GM21390 (cell line): ENCODE measurements at regions not wholly inside any gene's neighbourhood (a gene's known extent, or its start where the extent isn't known, plus 50 kb on each side); places are given as distances from the start of the nearest gene placed in this dataset.

Experiments used
- ATAC-seq: cut with Tn5 transposase; IDR thresholded peaks from one replicate; pipeline ENCODE4 v1.9.1; 2021; ENCODE audit not compliant: unreplicated experiment

DNA sequence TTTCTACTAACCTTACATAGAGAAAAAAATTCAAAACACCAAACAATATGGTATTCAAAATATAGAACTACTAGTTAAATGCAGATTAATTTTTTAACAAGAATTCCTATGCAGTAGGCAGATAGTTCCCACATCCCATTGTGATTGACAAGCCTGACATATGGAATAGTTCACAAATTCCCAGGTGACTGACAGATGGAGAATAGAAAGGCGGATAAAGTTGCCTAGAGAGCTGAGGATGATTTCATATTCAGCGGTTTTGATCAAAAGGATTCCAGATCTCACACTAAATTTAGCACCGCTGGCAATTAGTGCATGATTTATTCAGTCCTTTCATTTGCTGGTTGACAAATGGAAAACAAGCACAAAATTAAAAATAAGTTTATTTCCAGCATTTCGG lies 733.7 kb upstream of the POU3F3 start:
- ATAC-seq = no peak

DNA sequence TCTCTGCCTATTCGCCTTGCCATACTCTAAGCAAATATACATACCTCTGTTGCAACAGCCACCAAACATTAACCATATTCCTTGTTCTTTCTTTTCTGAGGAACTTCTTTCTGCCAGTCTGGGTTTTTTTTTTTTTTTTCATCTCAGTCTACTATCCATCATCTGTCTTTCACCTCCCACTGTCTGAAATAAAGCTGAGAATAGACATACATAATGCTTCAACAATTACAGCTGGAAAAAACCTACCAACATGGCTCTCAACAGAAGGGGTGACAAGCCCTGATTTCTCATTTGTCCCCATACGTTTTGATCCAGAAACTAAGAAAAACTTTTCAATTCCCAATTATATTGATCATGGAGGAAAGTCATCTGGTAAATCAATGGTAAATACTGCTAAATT lies 728.8 kb upstream of the POU3F3 start:
- ATAC-seq = no peak

DNA sequence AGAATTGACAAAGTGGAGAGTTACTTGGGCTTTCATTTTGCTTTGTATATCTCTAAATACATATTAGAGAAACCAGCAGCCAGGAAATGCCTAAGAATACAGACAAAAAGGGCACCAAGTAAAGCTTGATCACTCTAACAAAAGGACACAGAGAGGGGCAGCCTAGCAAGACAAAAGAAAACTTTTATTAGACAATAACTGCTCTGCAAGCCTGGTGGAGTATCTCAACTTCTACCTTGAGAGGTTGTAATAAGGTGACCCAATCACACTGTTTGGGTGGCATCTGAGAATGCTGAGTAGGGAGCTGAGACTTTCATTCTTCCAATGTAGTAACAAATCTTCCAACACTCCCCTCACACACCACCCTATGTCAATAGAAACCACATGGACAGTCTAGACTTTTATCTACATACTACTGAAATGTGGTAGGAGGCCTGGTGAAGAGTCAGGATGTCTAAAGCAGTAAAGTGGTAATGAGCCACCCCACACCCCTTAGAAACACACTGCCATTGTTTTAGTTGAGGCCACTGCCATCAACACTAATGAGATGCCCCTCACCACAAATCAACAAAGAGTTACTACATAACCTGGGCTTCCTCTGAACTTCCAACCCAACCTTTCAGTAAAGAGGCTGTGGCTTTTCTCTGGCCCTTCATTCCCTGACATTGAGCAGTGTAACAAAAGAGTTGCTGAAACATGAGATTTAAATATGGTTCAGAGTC lies 726.7 kb upstream of the POU3F3 start:
- ATAC-seq = no peak

DNA sequence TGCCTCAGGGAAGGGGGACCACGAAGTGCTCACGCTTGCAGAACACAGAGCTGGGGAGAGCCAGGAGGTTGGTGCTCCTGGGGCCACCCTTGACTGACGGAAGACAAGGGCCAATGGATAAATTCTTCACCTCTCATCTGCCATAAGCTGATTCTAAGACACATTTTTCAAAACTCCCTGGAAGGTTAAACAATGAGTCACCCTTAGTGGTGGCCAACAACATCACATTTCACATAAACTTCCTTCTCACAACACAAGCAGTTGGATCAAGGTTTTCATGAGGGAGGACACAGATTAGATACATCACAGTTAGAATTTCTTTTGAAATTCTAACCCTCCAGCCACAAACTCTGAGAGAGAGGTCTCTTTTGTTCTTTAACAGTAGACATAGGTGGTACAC lies 713.6 kb upstream of the POU3F3 start:
- no peak for ATAC-seq

DNA sequence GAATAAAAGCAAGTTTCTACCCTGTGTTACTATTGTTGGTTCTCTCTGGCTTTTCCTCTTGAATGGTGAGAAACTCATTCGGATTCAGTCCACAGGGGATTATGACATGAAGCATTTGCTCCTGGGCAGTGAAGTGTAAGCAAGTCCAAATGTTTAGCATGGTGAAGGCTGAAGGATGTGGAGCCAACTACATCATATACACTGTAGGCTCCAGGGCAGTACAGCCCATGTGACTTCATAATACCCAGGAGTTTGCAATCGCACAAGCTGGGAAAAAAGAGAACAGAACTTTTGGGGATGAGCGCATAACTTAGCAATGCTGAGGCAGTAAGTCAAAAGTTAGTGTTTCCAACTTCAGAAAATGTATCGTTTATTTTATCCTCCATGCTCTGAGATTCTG lies 695.7 kb upstream of the POU3F3 start:
- no peak for ATAC-seq

DNA sequence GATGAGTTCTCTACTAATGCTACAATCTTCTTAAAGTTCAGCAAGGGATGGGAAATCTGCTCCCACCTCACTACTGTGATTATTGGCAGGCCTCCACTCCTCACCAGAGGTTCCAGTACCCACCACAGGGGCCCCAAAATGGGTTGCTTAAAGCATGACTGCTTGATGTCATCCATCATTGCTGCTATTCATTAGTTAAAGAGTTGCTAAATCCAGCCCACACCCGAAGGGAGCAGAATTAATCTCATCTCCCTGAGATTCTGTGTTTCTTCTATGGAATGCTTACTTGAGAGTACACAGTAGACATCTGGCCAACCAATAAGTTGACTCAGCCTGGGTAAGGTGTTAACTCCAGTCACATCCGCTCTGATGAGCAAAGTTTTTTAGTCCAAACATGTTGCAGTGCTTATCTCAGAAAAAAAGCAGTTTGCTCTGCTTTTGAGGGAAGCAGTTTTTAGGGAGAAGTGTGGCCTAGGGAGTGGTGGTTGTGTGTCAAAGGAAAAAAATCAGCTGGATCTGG lies 690.2 kb upstream of the POU3F3 start:
- ATAC-seq = no peak

DNA sequence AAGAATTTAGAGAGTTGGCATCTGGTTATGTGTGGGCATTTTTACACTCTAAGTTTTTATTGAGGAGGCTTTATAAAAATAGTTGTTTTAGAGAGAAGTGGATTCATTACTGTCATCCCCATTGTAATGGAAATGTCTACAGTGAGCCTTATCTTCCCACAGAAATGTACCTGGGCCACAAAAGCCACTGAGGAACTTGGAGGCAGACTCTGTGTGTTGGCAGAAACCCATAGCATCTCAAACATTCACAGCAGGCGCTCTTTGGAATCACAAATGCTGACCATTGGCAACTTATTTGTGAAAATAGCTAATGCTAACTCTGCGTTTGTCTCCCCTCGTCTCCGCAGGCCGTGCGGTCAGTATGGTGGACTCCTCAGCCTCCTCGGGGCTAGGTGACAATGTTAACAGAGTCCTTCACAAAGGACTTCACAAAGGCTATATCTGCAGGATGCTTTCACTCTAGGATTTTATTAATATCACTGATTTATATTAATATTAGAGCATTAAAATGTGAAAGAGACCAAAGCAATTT lies 689.1 kb upstream of the POU3F3 start:
- no peak for ATAC-seq

DNA sequence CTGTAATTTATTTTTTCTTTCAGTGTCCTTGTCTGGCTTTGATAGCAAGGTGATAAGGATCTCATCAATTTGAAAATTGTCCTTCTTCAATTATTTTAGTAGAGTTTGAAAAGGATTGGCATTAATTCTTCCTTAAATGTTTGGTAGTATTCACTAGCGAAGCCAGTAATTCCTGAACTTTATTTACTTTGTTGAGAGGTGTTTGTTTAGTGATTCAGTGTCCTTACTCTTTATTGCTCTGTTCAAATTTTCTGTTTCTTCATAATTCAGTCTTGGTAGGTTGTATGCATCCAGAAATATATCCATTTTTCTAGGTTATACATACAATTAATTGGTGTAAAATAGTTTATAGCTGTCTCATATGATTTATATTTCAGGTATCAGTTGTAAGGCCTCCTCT lies 676.7 kb upstream of the POU3F3 start:
- no peak for ATAC-seq

DNA sequence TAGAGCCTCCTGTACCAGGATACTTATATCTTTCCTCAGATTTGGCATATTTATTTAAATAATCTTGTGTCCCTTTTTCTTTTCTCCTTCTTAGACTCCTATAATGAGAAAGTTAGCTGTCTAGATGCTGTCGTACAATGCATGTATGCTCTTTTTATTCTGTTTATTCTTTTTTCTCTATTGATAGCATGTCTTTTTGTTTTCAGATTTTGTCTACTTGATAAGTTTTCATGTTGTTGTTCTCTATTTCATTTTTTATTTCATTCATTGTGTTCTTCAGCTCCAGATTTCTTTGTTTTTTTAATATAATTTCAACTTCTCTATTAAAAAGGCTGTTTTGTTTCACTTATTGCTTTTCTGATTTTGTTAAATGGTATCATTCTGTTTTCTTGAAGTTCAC lies 674.3 kb upstream of the POU3F3 start:
- ATAC-seq = no peak

DNA sequence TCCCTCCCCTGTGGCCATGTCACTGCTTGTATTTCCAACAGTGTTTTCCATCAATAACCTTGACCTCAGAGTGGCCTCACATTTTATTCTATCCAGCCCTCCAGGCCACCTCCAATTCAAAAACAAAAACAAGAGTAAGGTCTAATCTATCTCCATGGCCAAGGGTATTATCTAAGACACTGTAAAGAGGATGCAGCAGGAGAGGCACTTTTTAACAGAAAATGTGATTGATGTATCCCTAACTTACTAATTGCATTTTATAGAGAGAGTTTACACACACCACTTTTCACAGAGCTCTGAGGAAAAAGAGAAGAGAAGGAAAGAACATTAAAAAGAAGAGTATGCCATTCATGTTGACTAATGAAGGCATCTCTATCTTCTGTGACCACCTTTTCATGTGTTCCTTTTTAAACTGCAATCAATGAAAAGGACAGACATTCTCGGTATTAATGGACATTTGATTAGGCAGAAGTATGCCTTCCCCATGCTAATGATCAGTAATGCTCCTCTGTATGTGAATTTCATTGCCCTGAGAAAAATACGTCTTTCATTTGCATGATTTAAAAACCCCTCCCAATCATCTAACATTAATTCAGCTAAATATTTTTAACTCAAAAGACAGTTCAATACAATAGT lies 653.3 kb upstream of the POU3F3 start:
- no peak for ATAC-seq

DNA sequence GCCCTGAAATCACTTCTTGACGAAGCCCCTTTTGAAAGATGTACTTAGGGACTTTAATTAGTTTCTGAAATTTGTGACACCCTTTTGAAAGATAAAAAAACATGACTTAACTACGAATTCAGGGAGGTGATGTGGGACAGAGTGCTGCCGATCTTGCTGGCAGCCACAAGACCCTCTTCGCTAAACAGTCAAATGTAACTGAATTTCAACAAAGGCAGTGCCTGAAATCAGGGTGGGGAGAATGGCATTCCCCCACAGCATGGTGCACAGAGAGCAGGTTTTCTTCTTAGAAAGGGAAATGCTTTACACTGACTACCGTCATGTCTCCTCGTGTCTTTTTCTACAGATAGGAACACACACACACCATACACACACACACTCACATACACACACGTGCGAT lies 640.2 kb upstream of the POU3F3 start:
- ATAC-seq = no peak

DNA sequence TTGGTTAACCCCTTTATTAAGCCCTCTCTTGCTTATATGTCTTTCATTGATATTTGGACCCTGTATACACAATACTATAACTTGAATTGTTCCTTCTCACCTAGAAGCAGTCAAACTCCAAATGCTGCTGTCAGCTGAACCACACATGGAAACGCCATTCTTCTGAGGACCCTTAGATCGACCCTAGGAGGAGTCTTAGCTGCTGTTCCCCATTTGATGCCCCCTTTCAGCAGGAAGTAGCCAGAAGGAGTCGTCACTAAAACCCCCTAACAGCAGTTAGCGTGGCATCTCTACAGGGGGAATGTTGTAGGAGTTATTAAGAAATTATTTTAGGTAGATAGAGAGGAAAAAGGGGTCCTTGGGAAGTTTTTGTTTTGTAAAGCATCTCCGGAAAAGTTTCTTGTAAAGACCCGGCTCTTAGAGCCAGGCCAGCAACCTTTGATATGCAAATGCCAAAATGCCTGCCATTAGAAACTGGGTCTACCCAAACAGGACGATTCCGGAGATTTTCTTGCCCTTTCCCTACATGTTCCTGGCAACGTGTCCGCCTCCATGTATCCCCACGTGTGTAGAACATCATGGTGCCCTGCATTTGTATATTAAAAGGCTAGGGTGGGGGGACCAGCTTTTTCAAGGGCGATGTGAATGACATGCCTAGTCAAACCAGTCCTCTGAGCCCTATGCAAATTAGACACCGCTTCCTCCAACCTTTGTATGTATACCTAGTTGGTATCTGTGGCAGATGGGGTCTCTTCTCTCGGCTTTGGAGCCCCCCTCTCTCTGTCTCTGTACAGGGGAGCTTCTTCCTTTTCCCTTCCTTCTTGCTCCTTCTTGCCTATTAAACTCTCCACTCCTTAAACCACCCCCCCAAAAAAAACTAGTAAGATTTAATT lies 638.4 kb upstream of the POU3F3 start:
- ATAC-seq = no peak

DNA sequence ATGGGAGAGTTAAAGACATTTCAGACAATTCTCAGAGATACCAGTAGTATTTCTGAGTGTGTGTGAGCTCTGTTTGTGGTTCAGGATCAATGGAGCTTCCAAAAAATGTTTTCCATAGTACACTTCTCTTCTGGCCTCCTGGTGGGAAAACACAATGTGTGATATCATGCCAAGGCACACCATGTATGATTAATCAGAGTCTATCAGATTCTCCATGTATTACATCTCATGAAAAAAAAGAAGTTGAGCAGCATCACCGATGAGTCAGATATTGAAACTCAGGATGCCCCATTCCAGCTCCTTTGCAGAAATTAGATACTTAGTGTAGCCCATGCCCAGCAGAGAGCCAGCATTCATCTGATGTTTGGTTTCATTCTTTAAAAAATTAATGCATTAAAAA lies 620.3 kb upstream of the POU3F3 start:
- ATAC-seq = no peak

DNA sequence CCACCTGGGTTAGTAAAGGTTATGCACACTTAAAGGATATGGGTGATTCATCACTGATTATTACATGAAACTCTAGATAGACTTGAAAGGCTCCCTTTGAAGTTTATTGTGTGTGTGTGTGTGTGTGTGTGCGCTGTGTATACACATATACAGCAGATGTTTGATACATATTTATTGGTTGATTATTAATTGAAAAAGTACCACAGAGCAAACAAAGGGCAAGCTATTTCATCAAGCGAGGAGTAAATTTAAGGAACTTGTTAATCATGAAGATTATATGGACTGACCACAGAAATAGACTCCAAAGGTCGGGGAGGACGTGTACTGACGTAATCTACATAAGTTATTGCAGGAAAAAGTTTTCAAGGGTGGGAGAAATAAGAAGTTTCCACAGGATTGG lies 617.4 kb upstream of the POU3F3 start:
- no peak for ATAC-seq

DNA sequence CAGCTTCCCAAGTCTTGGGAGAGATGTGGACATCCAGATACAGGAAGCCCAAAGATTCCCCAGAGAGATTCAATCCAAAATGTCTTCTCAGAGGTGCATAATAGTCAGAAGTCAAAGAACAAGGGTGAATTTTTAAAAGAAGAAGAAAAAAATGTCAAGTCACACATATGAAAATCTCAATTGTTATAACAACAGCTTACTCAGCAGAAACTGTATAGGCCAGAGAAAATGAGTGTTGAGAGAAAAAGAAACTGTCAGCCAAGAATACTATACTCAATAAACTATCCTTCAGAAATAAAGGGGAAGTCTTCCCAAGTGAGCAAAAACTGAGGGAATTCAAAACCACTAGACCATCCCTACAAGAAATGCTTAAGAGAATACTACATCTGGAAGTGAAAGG lies 612.9 kb upstream of the POU3F3 start:
- no peak for ATAC-seq

DNA sequence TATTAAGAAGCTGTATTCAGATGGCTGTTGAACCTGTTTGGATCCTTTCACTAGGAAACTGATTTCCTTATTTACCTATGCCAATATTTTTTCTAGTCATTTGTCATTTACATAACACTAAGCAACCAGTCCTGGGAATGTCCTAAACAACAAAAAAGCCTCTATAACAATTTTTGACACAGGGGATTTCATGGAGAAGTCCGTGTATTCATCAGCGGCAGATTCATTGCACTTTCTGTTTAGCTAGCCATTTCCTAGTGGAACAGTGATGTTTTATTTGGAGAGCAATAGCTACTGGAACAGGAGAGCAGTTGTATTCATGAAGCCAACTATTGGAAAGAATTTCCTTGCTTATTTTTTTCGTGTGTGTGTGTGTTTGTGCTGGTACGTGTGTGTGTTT lies 604.3 kb upstream of the POU3F3 start:
- no peak for ATAC-seq

DNA sequence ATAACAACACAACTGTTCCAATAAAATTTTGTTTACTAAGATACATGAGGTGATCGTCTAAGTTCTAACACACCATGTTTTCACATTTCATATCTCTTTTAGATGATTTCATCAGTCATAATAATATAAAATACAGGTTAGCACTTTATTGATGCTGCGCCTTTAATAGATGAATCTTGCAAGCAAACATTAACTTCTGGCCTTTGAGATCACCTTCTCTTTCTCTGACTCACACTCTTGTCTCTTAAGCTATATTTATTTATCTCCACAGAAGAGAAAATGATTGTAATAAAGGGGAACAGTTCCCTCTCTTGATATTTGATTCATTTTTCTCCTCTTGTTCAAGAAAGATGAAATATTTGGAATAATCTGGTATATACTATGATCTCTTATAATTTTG lies 603.3 kb upstream of the POU3F3 start:
- no peak for ATAC-seq

DNA sequence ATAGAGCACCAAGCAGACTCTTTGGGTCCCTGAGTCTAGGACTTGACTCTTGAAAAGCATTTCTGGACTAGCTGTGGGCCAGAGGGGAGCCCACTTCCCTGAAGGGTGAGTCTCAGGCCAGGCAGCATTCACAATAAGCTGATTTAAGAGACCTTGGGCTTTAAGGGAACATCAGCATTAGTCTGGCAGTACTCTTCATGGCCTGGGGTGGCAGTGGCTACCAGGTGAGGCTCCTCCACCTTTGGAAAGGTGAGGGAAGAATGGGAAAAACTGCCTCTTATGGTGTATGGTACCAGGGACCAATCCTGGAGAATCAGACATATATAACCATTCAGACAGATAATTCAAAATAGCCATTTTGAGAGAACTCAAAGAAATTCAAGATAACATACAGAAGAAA lies 599.9 kb upstream of the POU3F3 start:
- ATAC-seq = no peak

DNA sequence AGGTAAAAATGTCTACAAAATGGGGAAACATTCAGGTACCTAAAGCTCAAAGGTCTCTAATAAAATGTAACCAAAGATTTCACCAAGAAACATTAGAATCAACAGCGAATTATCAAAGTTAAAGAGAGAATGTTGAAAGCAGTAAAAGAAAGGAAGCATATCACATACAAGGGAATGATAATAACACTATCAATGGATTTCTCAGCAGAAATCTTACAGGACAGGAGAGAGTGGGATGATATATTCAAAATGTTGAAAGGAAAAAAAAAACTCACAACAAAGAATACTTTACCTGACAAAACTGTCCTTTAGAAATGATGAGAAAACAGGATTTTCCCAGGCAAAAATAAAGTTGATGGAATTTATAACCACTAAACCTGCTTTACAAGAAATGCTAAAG lies 591.2 kb upstream of the POU3F3 start:
- no peak for ATAC-seq

DNA sequence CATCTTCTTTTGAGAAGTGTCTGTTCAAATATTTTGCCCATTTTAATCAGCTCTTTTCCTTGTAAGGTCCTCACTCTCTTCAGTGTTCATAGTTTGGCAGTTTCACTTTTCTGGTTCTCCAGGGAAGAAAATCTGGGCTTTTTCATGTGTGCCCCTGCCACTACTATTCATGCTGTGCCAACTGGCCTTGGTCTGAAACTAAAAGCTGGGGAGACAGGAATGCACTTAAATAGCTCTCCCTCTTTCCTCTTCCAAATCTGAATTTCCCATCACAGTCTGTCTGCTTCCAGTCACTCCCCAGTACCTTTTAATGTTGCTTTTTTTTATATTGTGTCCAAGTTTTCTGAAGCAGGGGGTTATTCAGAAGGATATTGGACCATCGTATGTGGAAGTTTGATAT lies 574.3 kb upstream of the POU3F3 start:
- no peak for ATAC-seq

DNA sequence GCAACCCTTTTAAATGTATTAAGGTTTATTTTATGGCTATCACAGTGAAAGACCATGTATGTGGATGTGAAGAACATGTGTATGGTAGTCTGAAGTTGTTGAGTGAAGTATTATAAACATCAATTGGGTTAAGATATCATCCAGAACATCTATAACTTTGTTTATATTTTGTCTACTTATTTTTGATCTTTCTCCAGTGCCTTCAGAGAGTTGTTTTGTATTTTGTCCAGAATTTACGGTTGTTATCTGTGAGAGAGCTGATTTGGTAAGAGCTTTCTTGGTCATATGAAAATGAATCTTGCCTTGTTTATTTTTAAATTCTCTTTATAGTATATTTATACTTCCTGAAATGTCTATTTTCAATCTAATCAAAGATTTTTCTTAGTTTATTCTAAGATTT lies 573.7 kb upstream of the POU3F3 start:
- ATAC-seq = no peak

DNA sequence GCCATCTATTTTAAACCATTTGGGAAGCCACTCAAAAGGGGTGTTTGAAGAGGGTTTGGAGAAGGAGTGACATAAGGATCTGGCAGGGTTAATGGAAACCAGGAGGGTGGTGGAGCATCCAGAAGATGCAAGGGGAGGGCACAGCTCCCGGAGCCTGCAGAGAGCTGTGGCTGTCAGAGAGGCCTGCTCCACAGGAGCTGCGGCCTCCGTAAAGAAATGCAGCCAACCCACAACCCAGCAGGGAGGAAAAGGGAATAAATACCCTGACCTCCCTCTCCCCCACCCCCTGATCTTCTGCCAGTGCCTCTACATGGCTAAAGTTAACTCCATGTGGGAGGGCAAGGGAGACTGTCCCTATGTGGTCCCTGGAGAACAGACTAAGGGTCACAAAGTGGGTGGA lies 567.1 kb upstream of the POU3F3 start:
- no peak for ATAC-seq
